ENCODE measurements at regions not wholly inside any gene's neighbourhood (a gene's known extent, or its start where the extent isn't known, plus 50 kb on each side); places are given as distances from the start of the nearest gene placed in this dataset.
"Not testable (repeated sequence)": the region's sequence is repeated elsewhere in the genome, so short reads cannot be mapped to it uniquely, and the experiment has no call there.

- Mint-ChIP-seq H3K27me3 (no peaks in the 10 kb centered on the region), H3K4me1 (no peaks in the 10 kb centered on the region), H3K4me3 (no peak overlapping the region), H3K9me3 (ENCODE audit: low read depth) (no peaks in the 10 kb centered on the region), H3K36me3 (no peaks in the 10 kb centered on the region), H3K27ac (no peak overlapping the region)
- CTCF ChIA-PET, result interaction anchor here (1.5 to 2.6 kb wide), 2 partner anchors 9 to 11 kb away, joined by 4 to 12 read pairs; no protein-coding TSS in a partner anchor
- ATAC-seq (no peak), DNase-seq (no peak)
Measured at GRCh38 chr3:153052096-153052460, 109.9 kb upstream of the RAP2B start.

GRCh38 chr3:153055217-153055616 lies 106.8 kb upstream of the RAP2B start:
- DNase-seq (no peak), ATAC-seq (no peak)
- H3K27me3 Mint-ChIP-seq, result no peaks in the 10 kb centered on the region
- no peaks in the 10 kb centered on the region for H3K36me3 Mint-ChIP-seq
- CTCF ChIA-PET, result interaction anchor here (1.3 kb wide), 2 partner anchors 9 to 12 kb away, joined by 4 to 5 read pairs; no protein-coding TSS in a partner anchor
- no peaks in the 10 kb centered on the region for H3K4me1 Mint-ChIP-seq
- no peaks in the 10 kb centered on the region for H3K9me3 Mint-ChIP-seq (ENCODE audit: low read depth)
- no peak overlapping the region for H3K27ac Mint-ChIP-seq
- no peak overlapping the region for H3K4me3 Mint-ChIP-seq

DNA sequence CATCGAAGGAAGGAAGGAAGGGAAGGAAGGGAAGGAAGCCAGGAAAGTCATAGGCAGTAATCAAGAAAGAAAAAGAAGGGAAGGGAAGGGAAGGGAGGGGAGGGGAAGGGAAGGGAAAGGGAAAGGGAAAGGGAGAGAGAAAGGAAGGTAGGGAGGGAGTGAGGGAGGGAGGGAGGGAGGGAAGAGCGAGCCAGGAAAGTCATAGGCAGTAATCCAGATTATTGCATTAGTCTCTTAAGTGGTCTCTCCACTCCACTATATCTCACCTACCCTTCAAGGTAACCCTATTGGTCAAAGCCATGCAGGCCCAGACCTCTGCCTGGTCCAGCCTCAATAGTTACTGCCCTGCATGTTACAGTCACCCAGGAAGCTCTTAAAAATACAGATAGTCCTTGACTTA lies 106.2 kb upstream of the RAP2B start:
- CTCF ChIA-PET, result no interaction called here
- DNase-seq, result no peak

GRCh38 chr3:153058031-153058688 lies 103.9 kb upstream of the RAP2B start:
- ATAC-seq; H3K9me3 Mint-ChIP-seq (ENCODE audit: low read depth); H3K36me3 Mint-ChIP-seq; H3K4me1 Mint-ChIP-seq; H3K27ac Mint-ChIP-seq; CTCF ChIA-PET; H3K27me3 Mint-ChIP-seq; DNase-seq; H3K4me3 Mint-ChIP-seq: not testable (repeated sequence)

More for the DNA sequence above, 106.2 kb upstream of the RAP2B start:
- H3K27ac Mint-ChIP-seq, result no peak overlapping the region
- no peak overlapping the region for H3K4me3 Mint-ChIP-seq
- no peaks in the 10 kb centered on the region for H3K27me3 Mint-ChIP-seq
- H3K36me3 Mint-ChIP-seq, result no peaks in the 10 kb centered on the region
- no peak for ATAC-seq
- H3K4me1 Mint-ChIP-seq, result no peaks in the 10 kb centered on the region
- no peaks in the 10 kb centered on the region for H3K9me3 Mint-ChIP-seq (ENCODE audit: low read depth)

DNA sequence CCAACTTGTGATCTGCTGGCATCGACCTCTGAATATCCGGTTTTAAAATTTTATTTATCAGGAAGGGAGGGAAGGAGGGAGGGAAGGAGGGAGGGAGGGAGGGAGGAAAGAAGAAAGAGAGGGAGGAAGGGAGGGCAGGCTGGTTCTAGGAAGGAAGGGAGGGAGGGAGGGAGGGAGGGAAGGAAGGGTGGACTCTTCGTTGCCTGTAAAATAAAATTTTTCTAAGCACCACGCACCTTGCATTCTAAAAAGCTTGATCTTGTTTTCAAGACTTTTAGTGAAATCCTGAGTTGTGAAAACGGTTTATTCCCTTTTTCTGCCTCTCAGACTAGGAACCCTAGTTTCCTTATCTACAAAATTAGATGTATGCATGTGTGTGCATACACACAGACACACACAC lies 101.7 kb upstream of the RAP2B start:
- Mint-ChIP-seq H3K4me1 (no peaks in the 10 kb centered on the region), H3K4me3 (no peak overlapping the region), H3K36me3 (no peaks in the 10 kb centered on the region), H3K9me3 (ENCODE audit: low read depth) (no peaks in the 10 kb centered on the region), H3K27me3 (no peaks in the 10 kb centered on the region), H3K27ac (no peak overlapping the region)
- DNase-seq, result no peak
- CTCF ChIA-PET, result no interaction called here
- ATAC-seq, result no peak

GRCh38 chr3:153061938-153062528 lies 100.0 kb upstream of the RAP2B start:
- no peaks in the 10 kb centered on the region for H3K27me3 Mint-ChIP-seq
- CTCF ChIA-PET, result no interaction called here

GRCh38 chr3:153063337-153063736 lies 98.7 kb upstream of the RAP2B start:
- Mint-ChIP-seq H3K27me3 (no peaks in the 10 kb centered on the region), H3K4me3 (no peak overlapping the region), H3K9me3 (ENCODE audit: low read depth) (no peaks in the 10 kb centered on the region), H3K36me3 (no peaks in the 10 kb centered on the region), H3K4me1 (no peaks in the 10 kb centered on the region), H3K27ac (no peak overlapping the region)
- ATAC-seq, result no peak
- CTCF ChIA-PET, result no interaction called here
- DNase-seq, result no peak

More at GRCh38 chr3:153061938-153062528, 100.0 kb upstream of the RAP2B start:
- DNase-seq, result no peak
- no peak overlapping the region for H3K27ac Mint-ChIP-seq
- H3K4me3 Mint-ChIP-seq, result no peak overlapping the region
- H3K9me3 Mint-ChIP-seq (ENCODE audit: low read depth), result no peaks in the 10 kb centered on the region
- H3K36me3 Mint-ChIP-seq, result no peaks in the 10 kb centered on the region
- ATAC-seq, result no peak
- no peaks in the 10 kb centered on the region for H3K4me1 Mint-ChIP-seq

DNA sequence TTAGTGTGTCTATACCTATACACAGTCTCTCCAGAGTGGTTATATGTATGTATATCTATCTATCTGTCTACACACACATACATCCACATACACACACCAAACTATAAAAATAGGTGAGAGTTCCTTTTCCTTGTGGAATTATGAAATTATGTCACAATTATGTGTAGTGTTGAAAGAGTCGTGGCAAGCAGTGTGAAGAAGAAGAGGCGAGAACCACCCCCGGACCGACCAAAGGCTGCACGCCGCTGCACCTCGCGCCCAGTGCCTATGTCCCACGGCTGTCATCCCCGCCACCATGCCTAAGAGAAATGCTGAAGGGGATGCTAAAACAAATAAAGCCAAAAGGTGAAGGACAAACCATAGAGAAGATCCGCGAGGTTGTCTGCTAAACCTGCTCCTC lies 95.0 kb upstream of the RAP2B start:
- ATAC-seq, result no peak
- H3K4me1 Mint-ChIP-seq, result no peaks in the 10 kb centered on the region

GRCh38 chr3:153069598-153070510 lies 92.2 kb upstream of the RAP2B start:
- Mint-ChIP-seq H3K4me3 (no peak overlapping the region), H3K27ac (no peak overlapping the region), H3K4me1 (no peaks in the 10 kb centered on the region), H3K9me3 (ENCODE audit: low read depth) (no peaks in the 10 kb centered on the region), H3K36me3 (no peaks in the 10 kb centered on the region), H3K27me3 (no peaks in the 10 kb centered on the region)
- ATAC-seq, result no peak
- DNase-seq, result no peak
- CTCF ChIA-PET, result no interaction called here

More for the DNA sequence above, 95.0 kb upstream of the RAP2B start:
- no peak overlapping the region for H3K27ac Mint-ChIP-seq
- no peak overlapping the region for H3K4me3 Mint-ChIP-seq
- H3K9me3 Mint-ChIP-seq (ENCODE audit: low read depth), result no peaks in the 10 kb centered on the region
- no peak for DNase-seq
- CTCF ChIA-PET, result no interaction called here
- no peaks in the 10 kb centered on the region for H3K27me3 Mint-ChIP-seq
- no peaks in the 10 kb centered on the region for H3K36me3 Mint-ChIP-seq

GRCh38 chr3:153070511-153070868 lies 91.5 kb upstream of the RAP2B start:
- no peaks in the 10 kb centered on the region for H3K4me1 Mint-ChIP-seq
- H3K27me3 Mint-ChIP-seq, result no peaks in the 10 kb centered on the region
- H3K27ac Mint-ChIP-seq, result no peak overlapping the region
- no peak overlapping the region for H3K4me3 Mint-ChIP-seq
- H3K9me3 Mint-ChIP-seq (ENCODE audit: low read depth), result no peaks in the 10 kb centered on the region
- DNase-seq, result no peak
- no peaks in the 10 kb centered on the region for H3K36me3 Mint-ChIP-seq
- no peak for ATAC-seq
- CTCF ChIA-PET, result no interaction called here

- no peaks in the 10 kb centered on the region for H3K9me3 Mint-ChIP-seq (ENCODE audit: low read depth)
- CTCF ChIA-PET, result no interaction called here
- no peak overlapping the region for H3K4me3 Mint-ChIP-seq
- H3K27ac Mint-ChIP-seq, result no peak overlapping the region
- ATAC-seq, result no peak
- H3K27me3 Mint-ChIP-seq, result no peaks in the 10 kb centered on the region
- no peaks in the 10 kb centered on the region for H3K36me3 Mint-ChIP-seq
- H3K4me1 Mint-ChIP-seq, result no peaks in the 10 kb centered on the region
- no peak for DNase-seq
Measured at GRCh38 chr3:153072382-153072781, 89.6 kb upstream of the RAP2B start.

DNA sequence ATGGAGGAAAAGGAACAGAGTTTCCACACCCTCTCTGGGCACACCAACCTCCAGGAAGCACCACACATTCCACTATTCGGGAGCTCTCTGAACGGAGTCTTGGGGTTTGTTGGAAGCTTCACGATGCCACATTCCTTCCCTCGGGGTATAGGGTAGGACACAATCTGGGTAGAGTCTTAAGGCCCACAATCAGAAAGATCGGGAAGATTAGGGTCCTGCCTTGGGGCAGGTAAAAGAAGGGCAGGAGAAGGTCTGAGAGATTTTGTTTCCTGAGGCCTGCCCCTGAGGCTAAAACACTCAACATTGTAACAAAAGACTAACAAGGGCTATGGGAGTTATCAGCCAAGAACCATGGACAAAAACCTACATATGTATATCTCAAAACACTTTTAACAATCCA lies 89.2 kb upstream of the RAP2B start:
- ATAC-seq, result no peak
- Mint-ChIP-seq H3K27me3 (no peaks in the 10 kb centered on the region), H3K36me3 (no peaks in the 10 kb centered on the region), H3K9me3 (ENCODE audit: low read depth) (no peaks in the 10 kb centered on the region), H3K4me3 (no peak overlapping the region), H3K27ac (no peak overlapping the region), H3K4me1 (no peaks in the 10 kb centered on the region)
- DNase-seq, result no peak
- CTCF ChIA-PET, result no interaction called here

- DNase-seq (no peak), ATAC-seq (no peak)
- no peaks in the 10 kb centered on the region for H3K27me3 Mint-ChIP-seq
- no peaks in the 10 kb centered on the region for H3K36me3 Mint-ChIP-seq
- no peaks in the 10 kb centered on the region for H3K9me3 Mint-ChIP-seq (ENCODE audit: low read depth)
- H3K4me1 Mint-ChIP-seq, result no peaks in the 10 kb centered on the region
- H3K4me3 Mint-ChIP-seq, result no peak overlapping the region
- CTCF ChIA-PET, result no interaction called here
- no peak overlapping the region for H3K27ac Mint-ChIP-seq
Measured at GRCh38 chr3:153073636-153074035, 88.4 kb upstream of the RAP2B start.

DNA sequence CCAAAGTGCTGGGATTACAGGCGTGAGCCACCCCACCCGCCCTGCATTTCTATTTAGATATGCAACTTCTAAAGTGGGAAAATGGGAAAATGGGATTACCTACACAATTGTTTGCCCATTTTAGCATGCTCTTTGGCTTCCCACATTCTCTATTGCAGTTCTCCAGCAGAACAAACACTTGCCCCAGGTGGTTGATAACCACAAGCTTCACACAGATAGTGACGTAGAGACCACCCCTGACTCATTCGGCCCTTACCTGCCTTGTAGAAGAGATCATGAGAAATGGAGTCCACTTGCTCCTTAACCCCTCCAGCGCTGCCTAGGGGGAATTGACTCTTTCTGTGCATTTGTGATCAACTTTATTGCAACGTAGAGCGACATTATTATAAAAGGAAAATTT lies 83.2 kb upstream of the RAP2B start:
- no peaks in the 10 kb centered on the region for H3K27me3 Mint-ChIP-seq
- DNase-seq, result no peak
- no peak for ATAC-seq
- no peak overlapping the region for H3K27ac Mint-ChIP-seq
- H3K4me1 Mint-ChIP-seq, result no peaks in the 10 kb centered on the region
- H3K9me3 Mint-ChIP-seq (ENCODE audit: low read depth), result no peaks in the 10 kb centered on the region
- no peak overlapping the region for H3K4me3 Mint-ChIP-seq
- CTCF ChIA-PET, result no interaction called here
- H3K36me3 Mint-ChIP-seq, result no peaks in the 10 kb centered on the region
